ENCODE measurements at regions not wholly inside any gene's neighbourhood (a gene's known extent, or its start where the extent isn't known, plus 50 kb on each side); places are given as distances from the start of the nearest gene placed in this dataset.

DNA sequence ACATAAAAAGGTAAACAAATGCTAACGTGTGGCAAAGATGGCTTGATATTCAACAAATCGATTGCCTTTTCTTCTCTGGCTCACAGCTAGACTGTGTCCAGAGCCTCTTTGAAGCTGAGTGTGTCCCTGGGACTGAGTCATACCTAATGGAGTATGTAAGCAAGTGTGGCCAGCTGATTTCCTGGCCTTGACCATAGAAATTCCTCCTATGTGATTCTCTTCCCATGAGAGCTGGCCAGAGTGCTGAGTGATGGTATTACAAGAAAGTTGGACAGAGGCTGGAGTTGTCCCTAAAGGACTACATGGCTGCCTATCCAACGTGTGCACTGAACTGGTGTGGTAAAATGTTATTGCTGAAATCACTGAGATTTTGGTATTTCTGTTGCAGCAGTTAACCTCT is 320.1 kb upstream of the SLC10A2 start:
- Histone ChIP-seq H3K4me3 (ENCODE audit: low read length) (no peak overlapping the region), H3K36me3 (ENCODE audit: control insufficient read depth, insufficient read depth, low read length) (no peaks in the 10 kb centered on the region), H3K4me1 (ENCODE audit: control insufficient read depth, insufficient read depth, low read length) (no peaks in the 10 kb centered on the region), H3K9ac (ENCODE audit: low read length) (no peak overlapping the region), H3K27me3 (ENCODE audit: control insufficient read depth, insufficient read depth, low read length) (no peaks in the 10 kb centered on the region), H3K9me3 (ENCODE audit: control insufficient read depth, low read length) (no peaks in the 10 kb centered on the region)

DNA sequence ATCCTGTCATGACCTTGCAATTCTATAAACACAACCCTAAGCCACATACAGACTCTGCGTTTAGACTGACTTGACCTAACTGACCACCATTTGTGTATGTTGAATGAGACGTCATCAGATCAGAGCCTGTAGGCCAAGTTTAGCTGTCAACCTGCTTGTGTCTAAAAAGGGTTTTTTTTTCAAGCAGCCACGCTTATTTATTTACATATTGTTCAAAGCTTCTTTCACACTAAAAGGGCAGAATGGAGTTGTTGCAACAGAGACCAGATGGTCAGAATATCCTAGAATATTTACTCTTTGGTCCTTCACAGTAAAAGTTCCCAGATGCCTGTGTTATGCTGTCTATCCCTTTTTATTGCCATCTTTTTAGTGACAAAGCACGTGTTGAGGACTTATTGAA is 307.7 kb upstream of the SLC10A2 start:
- Histone ChIP-seq H3K27me3 (ENCODE audit: control insufficient read depth, insufficient read depth, low read length) (no peaks in the 10 kb centered on the region), H3K4me1 (ENCODE audit: control insufficient read depth, insufficient read depth, low read length) (no peaks in the 10 kb centered on the region), H3K9ac (ENCODE audit: low read length) (no peak overlapping the region), H3K36me3 (ENCODE audit: control insufficient read depth, insufficient read depth, low read length) (no peaks in the 10 kb centered on the region), H3K9me3 (ENCODE audit: control insufficient read depth, low read length) (no peaks in the 10 kb centered on the region), H3K4me3 (ENCODE audit: low read length) (no peak overlapping the region)

DNA sequence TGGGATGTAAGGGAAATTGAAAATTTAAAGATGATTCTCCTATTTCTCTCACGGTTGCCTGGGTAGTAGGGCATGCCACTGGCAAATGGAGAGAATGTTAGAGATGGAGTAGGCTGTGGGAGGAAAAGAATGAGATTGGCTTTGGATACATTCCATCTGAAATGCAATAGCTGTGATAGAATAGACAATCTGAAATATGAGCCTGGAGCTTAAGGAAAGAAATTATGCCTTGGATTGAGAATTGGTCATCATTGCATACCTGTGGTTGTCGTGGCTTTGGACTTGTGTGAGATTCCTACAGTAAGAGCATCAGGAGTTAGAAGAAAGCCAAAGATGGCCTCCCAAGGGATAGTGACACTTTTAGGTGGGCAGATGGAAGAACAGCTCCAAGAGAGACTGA is 305.1 kb upstream of the SLC10A2 start:
- Histone ChIP-seq H3K9me3 (ENCODE audit: control insufficient read depth, low read length) (no peaks in the 10 kb centered on the region), H3K27me3 (ENCODE audit: control insufficient read depth, insufficient read depth, low read length) (no peaks in the 10 kb centered on the region), H3K4me3 (ENCODE audit: low read length) (no peak overlapping the region), H3K36me3 (ENCODE audit: control insufficient read depth, insufficient read depth, low read length) (no peaks in the 10 kb centered on the region), H3K9ac (ENCODE audit: low read length) (no peak overlapping the region), H3K4me1 (ENCODE audit: control insufficient read depth, insufficient read depth, low read length) (no peaks in the 10 kb centered on the region)

DNA sequence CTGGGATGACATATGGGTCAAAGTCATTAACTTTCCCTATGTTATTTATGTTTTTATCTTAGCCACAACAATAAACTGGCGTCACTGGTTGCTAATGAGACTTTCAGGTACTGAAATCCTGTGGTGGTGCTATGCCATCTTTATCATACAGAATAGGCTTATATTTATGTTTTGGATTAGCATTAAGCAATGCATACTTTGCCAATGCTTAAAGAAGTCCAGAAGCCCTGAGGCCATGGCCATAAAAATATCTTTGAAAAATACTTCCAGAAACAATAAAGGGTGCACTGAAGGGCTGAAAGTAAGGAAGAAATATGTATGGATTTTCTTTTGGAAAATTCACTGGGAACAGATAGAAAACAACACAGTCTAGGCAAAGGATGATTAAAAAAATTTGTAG is 304.6 kb upstream of the SLC10A2 start:
- Histone ChIP-seq H3K4me1 (ENCODE audit: control insufficient read depth, insufficient read depth, low read length) (no peaks in the 10 kb centered on the region), H3K9me3 (ENCODE audit: control insufficient read depth, low read length) (no peaks in the 10 kb centered on the region), H3K27me3 (ENCODE audit: control insufficient read depth, insufficient read depth, low read length) (no peaks in the 10 kb centered on the region), H3K9ac (ENCODE audit: low read length) (no peak overlapping the region), H3K36me3 (ENCODE audit: control insufficient read depth, insufficient read depth, low read length) (no peaks in the 10 kb centered on the region), H3K4me3 (ENCODE audit: low read length) (no peak overlapping the region)

DNA sequence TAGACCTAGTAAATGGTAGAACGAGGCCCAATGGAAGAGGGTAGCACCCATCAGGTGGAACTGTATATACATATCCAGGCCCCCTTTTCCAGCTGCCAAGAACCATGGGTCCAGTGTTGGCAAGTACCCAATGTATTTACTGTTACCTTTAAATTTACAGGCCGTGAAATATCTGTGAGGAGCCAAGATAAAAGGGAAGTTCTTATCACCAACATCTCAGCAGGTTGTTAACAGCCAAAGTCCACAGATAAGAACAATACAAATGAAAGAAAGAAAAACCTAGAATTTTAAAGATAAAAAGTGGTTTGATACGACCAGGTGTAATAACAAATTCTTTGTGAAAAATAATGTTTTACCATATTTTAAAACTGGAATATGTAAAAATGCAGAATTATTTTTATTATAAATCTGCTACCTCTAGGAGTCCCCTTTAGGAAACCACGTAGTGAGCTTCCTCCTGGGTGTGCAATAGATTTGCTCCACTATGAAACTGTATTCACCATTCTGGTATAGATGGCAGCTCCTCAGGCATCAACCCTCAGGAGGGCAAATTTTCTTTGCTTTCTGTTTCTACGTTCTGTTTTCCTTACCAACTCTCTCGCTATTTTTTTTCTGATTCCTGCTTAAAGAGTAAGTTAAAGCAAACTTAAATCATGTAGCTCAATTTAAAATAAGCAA is 292.2 kb upstream of the SLC10A2 start:
- no peaks in the 10 kb centered on the region for H3K9me3 ChIP-seq (ENCODE audit: control insufficient read depth, low read length)

DNA sequence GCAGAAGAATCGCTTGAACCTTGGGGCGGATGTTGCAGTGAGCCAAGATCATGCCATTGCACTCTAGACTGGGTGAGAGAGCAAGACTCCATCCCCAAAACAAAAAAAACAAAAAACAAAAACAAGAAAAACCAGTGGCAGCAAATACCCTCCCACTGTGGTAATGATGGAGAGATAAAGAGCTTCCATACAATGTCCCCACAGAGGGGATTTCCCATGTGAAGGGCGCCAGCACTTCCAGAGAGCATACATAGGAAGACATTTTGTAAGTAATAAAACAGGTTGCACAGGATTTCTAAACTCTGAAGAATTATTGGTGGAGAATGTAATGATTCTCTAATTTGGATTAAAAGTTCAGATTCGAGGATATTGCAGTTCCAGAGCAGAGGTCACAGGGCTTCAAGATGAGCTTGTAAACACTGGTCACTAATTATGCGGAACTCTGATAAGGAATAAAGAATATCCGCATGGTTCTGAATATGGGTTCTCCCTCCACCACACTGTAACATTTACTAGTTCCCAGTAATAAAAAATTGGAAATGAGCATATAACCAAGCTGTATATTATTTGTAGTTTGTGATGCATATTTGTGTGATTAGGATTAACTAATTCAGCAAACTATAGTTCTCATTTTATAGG is 290.1 kb upstream of the SLC10A2 start:
- Histone ChIP-seq H3K36me3 (ENCODE audit: control insufficient read depth, insufficient read depth, low read length) (no peaks in the 10 kb centered on the region), H3K4me1 (ENCODE audit: control insufficient read depth, insufficient read depth, low read length) (no peaks in the 10 kb centered on the region), H3K27me3 (ENCODE audit: control insufficient read depth, insufficient read depth, low read length) (no peaks in the 10 kb centered on the region), H3K9ac (ENCODE audit: low read length) (no peak overlapping the region), H3K9me3 (ENCODE audit: control insufficient read depth, low read length) (no peaks in the 10 kb centered on the region), H3K4me3 (ENCODE audit: low read length) (no peak overlapping the region)

More for the DNA sequence above, 292.2 kb upstream of the SLC10A2 start:
- Histone ChIP-seq H3K9ac (ENCODE audit: low read length) (no peak overlapping the region), H3K36me3 (ENCODE audit: control insufficient read depth, insufficient read depth, low read length) (no peaks in the 10 kb centered on the region), H3K27me3 (ENCODE audit: control insufficient read depth, insufficient read depth, low read length) (no peaks in the 10 kb centered on the region), H3K4me3 (ENCODE audit: low read length) (no peak overlapping the region), H3K4me1 (ENCODE audit: control insufficient read depth, insufficient read depth, low read length) (no peaks in the 10 kb centered on the region)

DNA sequence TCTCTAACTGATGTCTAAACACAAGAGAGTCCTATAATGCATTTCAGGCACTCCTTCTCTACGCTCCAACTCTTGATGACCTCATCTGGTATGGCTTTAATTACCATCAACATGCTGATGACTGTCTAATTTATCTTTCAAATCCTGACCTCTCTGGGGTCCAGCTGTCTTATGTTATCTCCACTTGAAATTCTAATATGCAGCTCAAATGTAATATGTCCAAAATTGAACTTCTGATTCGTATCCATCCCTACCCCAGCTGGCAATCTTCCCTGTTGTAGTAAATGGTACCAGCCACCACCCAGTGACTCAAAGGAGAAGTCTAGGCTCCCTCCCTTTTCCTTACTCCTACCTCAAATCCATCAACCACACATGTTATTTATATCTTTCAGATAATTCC is 288.0 kb upstream of the SLC10A2 start:
- Histone ChIP-seq H3K4me1 (ENCODE audit: control insufficient read depth, insufficient read depth, low read length) (no peaks in the 10 kb centered on the region), H3K27me3 (ENCODE audit: control insufficient read depth, insufficient read depth, low read length) (no peaks in the 10 kb centered on the region), H3K9me3 (ENCODE audit: control insufficient read depth, low read length) (no peaks in the 10 kb centered on the region), H3K36me3 (ENCODE audit: control insufficient read depth, insufficient read depth, low read length) (no peaks in the 10 kb centered on the region), H3K9ac (ENCODE audit: low read length) (no peak overlapping the region), H3K4me3 (ENCODE audit: low read length) (no peak overlapping the region)

DNA sequence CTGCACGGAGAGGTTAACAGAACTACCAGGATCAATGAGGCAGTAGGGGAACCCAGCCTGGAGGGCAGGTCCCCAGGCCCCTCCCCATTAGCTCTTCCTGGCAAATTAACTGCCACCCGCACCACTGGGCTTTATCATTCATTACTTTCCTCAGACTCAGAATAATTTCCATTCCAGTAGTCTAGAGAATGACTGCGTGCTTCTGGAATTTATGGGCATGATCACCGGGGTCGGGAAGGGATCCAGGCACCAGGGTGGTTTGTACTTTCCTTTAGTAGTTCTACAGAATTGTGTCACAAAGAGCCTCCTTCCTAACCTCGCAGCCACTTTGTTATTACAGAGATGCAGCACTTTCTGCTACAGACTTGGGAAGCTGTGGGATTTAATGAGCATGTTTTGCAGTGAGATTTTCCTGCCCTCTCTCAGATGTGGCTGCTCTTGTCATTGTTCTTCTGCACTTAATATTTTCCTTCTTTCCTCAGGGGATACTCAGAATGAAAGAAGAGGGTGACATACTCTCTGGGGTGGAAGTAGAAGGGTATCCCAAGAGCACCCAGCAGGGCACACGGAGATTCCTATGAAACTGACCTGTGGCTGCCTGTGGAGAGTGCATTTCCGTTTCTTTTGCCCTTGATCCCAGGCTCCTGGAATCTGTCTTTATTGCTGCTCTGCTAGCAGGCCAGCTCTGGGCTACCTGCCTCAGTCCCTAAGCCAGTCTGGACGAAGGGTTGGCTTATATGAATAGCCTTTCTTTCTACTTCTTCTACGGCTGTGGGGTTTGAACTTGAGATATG is 285.0 kb upstream of the SLC10A2 start:
- Histone ChIP-seq H3K9ac (ENCODE audit: low read length) (no peak overlapping the region), H3K4me1 (ENCODE audit: control insufficient read depth, insufficient read depth, low read length) (no peaks in the 10 kb centered on the region), H3K4me3 (ENCODE audit: low read length) (no peak overlapping the region), H3K36me3 (ENCODE audit: control insufficient read depth, insufficient read depth, low read length) (no peaks in the 10 kb centered on the region), H3K9me3 (ENCODE audit: control insufficient read depth, low read length) (no peaks in the 10 kb centered on the region), H3K27me3 (ENCODE audit: control insufficient read depth, insufficient read depth, low read length) (no peaks in the 10 kb centered on the region)

DNA sequence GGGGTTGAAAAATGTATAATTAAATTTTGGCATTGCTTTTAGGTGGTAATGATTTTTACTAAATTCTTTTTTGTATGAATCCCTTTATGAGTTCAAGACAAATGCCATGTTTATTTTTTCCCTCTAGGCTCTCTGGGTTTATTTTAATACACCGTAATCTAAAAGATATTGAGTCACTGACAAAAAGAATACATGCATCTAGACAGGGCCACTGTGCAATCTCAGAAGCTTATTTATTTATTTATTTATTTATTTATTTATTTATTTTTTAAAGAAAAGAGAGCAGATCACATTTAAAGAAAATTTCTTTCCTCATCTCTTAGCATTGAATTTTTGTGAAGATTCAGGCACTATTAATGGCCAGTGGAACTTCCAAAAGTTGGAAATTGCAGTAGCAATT is 283.9 kb upstream of the SLC10A2 start:
- Histone ChIP-seq H3K4me1 (ENCODE audit: control insufficient read depth, insufficient read depth, low read length) (no peaks in the 10 kb centered on the region), H3K36me3 (ENCODE audit: control insufficient read depth, insufficient read depth, low read length) (no peaks in the 10 kb centered on the region), H3K9ac (ENCODE audit: low read length) (no peak overlapping the region), H3K4me3 (ENCODE audit: low read length) (no peak overlapping the region), H3K27me3 (ENCODE audit: control insufficient read depth, insufficient read depth, low read length) (no peaks in the 10 kb centered on the region), H3K9me3 (ENCODE audit: control insufficient read depth, low read length) (no peaks in the 10 kb centered on the region)

DNA sequence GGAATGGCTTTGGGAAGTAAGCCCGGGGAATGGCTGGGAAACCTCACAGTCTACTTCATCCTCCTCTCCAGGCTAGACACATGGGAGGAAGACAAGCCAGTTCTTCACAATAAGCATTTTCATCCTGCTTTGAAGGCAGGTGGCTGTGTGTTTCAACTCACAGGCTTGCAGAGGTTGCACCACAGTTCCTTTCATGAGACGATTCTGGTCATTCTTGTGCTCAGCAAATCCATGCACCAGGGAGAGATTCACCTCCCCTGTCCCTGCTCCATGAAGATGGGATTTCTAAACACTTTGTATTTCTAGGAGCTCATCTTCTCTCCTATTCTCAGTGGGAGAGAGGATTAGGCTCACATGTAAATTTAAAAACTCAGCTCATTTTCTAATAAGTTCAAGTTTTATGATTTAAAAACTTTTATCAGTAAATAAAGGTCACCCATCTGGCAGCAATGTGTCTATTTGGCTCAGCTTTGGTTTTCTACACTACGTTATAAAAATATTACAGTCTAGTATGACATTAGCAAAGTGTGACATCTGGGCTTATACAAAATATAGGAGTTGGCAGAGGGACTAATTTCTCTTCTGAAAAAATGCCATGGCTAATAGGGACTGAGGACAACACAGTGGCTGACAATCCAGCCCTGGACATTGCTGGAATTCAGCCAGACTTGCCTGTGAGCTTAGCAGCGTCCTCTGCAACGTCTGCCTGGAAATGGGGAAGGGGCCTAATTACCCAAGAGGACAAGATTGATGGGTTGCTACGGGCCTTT is 283.2 kb upstream of the SLC10A2 start:
- Histone ChIP-seq H3K9me3 (ENCODE audit: control insufficient read depth, low read length) (no peaks in the 10 kb centered on the region), H3K4me3 (ENCODE audit: low read length) (no peak overlapping the region), H3K27me3 (ENCODE audit: control insufficient read depth, insufficient read depth, low read length) (no peaks in the 10 kb centered on the region), H3K9ac (ENCODE audit: low read length) (no peak overlapping the region), H3K4me1 (ENCODE audit: control insufficient read depth, insufficient read depth, low read length) (no peaks in the 10 kb centered on the region), H3K36me3 (ENCODE audit: control insufficient read depth, insufficient read depth, low read length) (no peaks in the 10 kb centered on the region)

DNA sequence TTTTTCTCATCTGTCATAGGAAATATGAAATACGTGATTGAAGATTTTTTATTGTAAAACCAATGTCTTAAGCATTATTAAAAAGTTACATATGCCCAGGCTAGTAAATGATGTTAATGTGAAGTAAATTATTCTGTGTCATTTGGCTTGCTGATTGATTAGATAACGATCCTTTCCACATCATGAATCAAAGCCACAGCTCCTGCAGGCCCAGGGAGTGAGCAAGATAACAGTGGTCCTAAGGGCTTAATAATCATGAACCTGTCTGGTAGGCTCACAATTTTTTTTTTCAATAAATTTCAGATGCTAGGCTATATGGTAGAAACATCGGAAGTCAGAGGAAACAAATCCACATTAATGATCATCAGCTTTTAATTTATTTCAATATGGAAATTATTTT is 269.0 kb upstream of the SLC10A2 start:
- H3K4me1 ChIP-seq (ENCODE audit: control insufficient read depth, insufficient read depth, low read length), result no peaks in the 10 kb centered on the region
- no peak overlapping the region for H3K4me3 ChIP-seq (ENCODE audit: low read length)
- H3K9ac ChIP-seq (ENCODE audit: low read length), result no peak overlapping the region
- no peaks in the 10 kb centered on the region for H3K27me3 ChIP-seq (ENCODE audit: control insufficient read depth, insufficient read depth, low read length)
- H3K9me3 ChIP-seq (ENCODE audit: control insufficient read depth, low read length), result no peaks in the 10 kb centered on the region
- H3K36me3 ChIP-seq (ENCODE audit: control insufficient read depth, insufficient read depth, low read length), result no peaks in the 10 kb centered on the region

DNA sequence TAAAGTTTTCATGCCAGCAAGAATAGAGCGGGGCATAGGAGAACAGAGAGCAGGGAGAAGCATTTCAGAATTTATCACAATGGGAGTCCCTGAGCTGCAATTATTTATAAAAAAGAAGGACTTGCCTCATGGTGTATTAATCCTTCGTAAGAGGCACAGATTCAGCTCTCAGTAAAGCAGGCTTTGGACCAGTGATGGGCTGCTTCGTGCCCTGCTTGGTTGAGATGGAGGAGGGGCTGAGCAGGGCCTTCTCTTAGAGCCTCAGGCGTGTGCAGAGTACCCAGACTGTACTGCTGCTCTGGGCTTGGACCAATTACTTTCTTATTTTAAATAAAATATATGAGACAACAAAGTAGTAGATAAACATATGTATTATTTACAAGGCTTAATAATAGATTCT is 265.7 kb upstream of the SLC10A2 start:
- no peak overlapping the region for H3K9ac ChIP-seq (ENCODE audit: low read length)
- no peaks in the 10 kb centered on the region for H3K9me3 ChIP-seq (ENCODE audit: control insufficient read depth, low read length)
- no peaks in the 10 kb centered on the region for H3K36me3 ChIP-seq (ENCODE audit: control insufficient read depth, insufficient read depth, low read length)
- no peaks in the 10 kb centered on the region for H3K27me3 ChIP-seq (ENCODE audit: control insufficient read depth, insufficient read depth, low read length)
- H3K4me1 ChIP-seq (ENCODE audit: control insufficient read depth, insufficient read depth, low read length), result no peaks in the 10 kb centered on the region
- no peak overlapping the region for H3K4me3 ChIP-seq (ENCODE audit: low read length)
